Uterus (tissue), 2 donors: ENCODE measurements at regions not wholly inside any gene's neighbourhood (a gene's known extent, or its start where the extent isn't known, plus 50 kb on each side); places are given as distances from the start of the nearest gene placed in this dataset.

Experiments
- CTCF ChIP-seq, 4 experiments: fragments of 200-600 bp in 2 of 4; fragments of 450-650 bp in 2 of 4; sonication (generic) in 2 of 4; IDR thresholded peaks; one replicate each; pipeline ENCODE4 v1.5.1; 2016 to 2019; ENCODE audit warnings: antibody characterized with exemption in 4 of 4, mild to moderate bottlenecking in 2 of 4, moderate library complexity in 1 of 4
- POLR2A ChIP-seq, 2 donors: fragments of 450-650 bp; IDR thresholded peaks; one replicate each; pipeline ENCODE4 v1.6.1; 2016; ENCODE audit warnings: antibody characterized with exemption in 2 of 2, mild to moderate bottlenecking in 1 of 2, moderate library complexity in 1 of 2

GRCh38 chr11:80861193-80861592 lies 1420.4 kb upstream of the TENM4 start:
- TF ChIP-seq CTCF (IDR thresholded peaks at IDR 0.05): no peak
- TF ChIP-seq POLR2A (IDR thresholded peaks at IDR 0.05): no peak
